Esophagus muscularis mucosa (tissue), 2 donors: ENCODE measurements at regions not wholly inside any gene's neighbourhood (a gene's known extent, or its start where the extent isn't known, plus 50 kb on each side); places are given as distances from the start of the nearest gene placed in this dataset.

Experiments
- POLR2A ChIP-seq: fragments of 450-650 bp; IDR thresholded peaks from one replicate; pipeline ENCODE4 v1.6.1; 2017; ENCODE audit warnings: antibody characterized with exemption, moderate library complexity, mild to moderate bottlenecking, low read depth
- POLR2AphosphoS5 ChIP-seq, 2 donors: sonication (generic); formaldehyde crosslinking; IDR thresholded peaks; one replicate each; pipeline ENCODE4 v1.6.1; 2017; ENCODE audit warnings: antibody characterized with exemption in 2 of 2

DNA sequence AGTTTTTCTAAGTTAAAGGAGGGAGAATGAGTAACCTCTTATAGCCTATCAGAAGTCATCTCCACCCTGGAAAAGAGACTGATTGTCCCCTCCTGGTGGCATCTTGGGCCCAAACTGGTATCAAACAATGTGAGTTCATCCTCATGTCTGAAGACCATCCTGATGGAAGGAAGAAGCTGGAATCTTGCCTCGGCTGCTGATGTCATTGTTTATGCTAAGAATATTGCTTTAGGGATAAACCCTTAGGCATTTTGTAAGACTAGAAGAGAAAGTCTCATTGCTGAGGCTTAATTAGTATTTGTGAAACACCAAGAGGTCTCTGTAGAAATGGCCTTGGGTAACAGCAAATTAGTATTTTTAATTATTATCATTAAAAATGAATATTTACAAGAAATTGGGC, 65.7 kb upstream of the KCNN2 start:
- TF ChIP-seq POLR2AphosphoS5 (IDR thresholded peaks at IDR 0.05) (no peak), POLR2A (no peak)
